Suprapubic skin (tissue), 4 donors: ENCODE measurements at regions not wholly inside any gene's neighbourhood (a gene's known extent, or its start where the extent isn't known, plus 50 kb on each side); places are given as distances from the start of the nearest gene placed in this dataset.
A peak's percentile ranks its signal among the peaks of the same experiment; 100 is the strongest.

Experiments used
- DNase-seq, 2 donors: peaks; one replicate each; pipeline ENCODE4 v3.0.0-alpha.2; 2019; ENCODE audit warnings: low spot score in 2 of 2
- H3K27ac ChIP-seq: fragments of 200-600 bp; sonication (generic); one replicate; pipeline ENCODE4 v1.5.1; 2019
- H3K27me3 ChIP-seq: fragments of 200-600 bp; sonication (generic); one replicate; pipeline ENCODE4 v1.5.1; 2019
- H3K36me3 ChIP-seq: fragments of 200-600 bp; sonication (generic); one replicate; pipeline ENCODE4 v1.5.1; 2019
- H3K4me1 ChIP-seq: fragments of 200-600 bp; sonication (generic); one replicate; pipeline ENCODE4 v1.5.1; 2019
- H3K4me3 ChIP-seq: fragments of 200-600 bp; sonication (generic); one replicate; pipeline ENCODE4 v1.5.1; 2019; ENCODE audit warnings: mild to moderate bottlenecking
- H3K9me3 ChIP-seq: fragments of 200-600 bp; sonication (generic); one replicate; pipeline ENCODE4 v1.5.1; 2019
- EP300 ChIP-seq: sonication (generic); formaldehyde crosslinking; IDR thresholded peaks from one replicate; pipeline ENCODE4 v1.6.1; 2017; ENCODE audit warnings: antibody characterized with exemption
- POLR2A ChIP-seq, 2 donors: fragments of 450-650 bp; IDR thresholded peaks; one replicate each; pipeline ENCODE4 v1.6.1; 2017; ENCODE audit warnings: antibody characterized with exemption in 2 of 2, mild to moderate bottlenecking in 2 of 2, moderate library complexity in 2 of 2
- POLR2AphosphoS5 ChIP-seq, 3 donors: sonication (generic); formaldehyde crosslinking; IDR thresholded peaks; one replicate each; pipeline ENCODE4 v1.6.1; 2017; ENCODE audit warnings: antibody characterized with exemption in 3 of 3
- WGBS: methylation state at CpG from one replicate; pipeline ENCODE4 v1.1.5; 2018; 5-methylcytosine and 5-hydroxymethylcytosine counted together
- TF ChIP-seq, protein P1 (sequence below), 2 donors: fragments of 200-600 bp in 1 of 2; fragments of 450-650 bp in 1 of 2; sonication (generic) in 1 of 2; IDR thresholded peaks; one replicate each; pipeline ENCODE4 v1.5.1; 2016 to 2019; ENCODE audit warnings: antibody characterized with exemption in 2 of 2, mild to moderate bottlenecking in 1 of 2, moderate library complexity in 1 of 2

DNA sequence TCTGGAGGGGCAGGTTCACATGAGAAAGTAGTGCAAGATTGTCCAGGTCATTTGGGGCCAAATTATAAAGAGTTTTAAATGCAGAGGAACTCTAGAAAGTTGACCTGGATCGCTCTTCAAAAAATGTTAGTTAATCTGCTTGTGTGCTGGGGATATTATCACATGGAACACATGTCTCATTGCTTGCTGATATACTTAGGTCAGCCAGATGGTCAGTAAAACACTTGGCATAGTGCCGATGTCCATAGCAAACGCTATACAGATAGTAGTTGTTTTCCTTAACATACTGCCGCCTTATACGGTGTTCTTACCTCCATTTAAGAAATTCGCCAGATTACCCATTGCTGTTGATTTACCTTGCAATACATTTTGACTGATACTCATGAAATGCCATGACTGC, 103.4 kb upstream of the CWC22 start:
- Histone ChIP-seq H3K4me3 (no peak overlapping the region), H3K4me1 (no peaks in the 10 kb centered on the region), H3K36me3 (no peaks in the 10 kb centered on the region), H3K27me3 (no peaks in the 10 kb centered on the region), H3K27ac (no peak overlapping the region), H3K9me3 (no peaks in the 10 kb centered on the region)
- 93% methylated on average over 6 of the region's 6 CpGs for WGBS
- DNase-seq = no peak
- TF ChIP-seq POLR2A (IDR thresholded peaks at IDR 0.05) = no peak
- TF ChIP-seq, protein P1, sequence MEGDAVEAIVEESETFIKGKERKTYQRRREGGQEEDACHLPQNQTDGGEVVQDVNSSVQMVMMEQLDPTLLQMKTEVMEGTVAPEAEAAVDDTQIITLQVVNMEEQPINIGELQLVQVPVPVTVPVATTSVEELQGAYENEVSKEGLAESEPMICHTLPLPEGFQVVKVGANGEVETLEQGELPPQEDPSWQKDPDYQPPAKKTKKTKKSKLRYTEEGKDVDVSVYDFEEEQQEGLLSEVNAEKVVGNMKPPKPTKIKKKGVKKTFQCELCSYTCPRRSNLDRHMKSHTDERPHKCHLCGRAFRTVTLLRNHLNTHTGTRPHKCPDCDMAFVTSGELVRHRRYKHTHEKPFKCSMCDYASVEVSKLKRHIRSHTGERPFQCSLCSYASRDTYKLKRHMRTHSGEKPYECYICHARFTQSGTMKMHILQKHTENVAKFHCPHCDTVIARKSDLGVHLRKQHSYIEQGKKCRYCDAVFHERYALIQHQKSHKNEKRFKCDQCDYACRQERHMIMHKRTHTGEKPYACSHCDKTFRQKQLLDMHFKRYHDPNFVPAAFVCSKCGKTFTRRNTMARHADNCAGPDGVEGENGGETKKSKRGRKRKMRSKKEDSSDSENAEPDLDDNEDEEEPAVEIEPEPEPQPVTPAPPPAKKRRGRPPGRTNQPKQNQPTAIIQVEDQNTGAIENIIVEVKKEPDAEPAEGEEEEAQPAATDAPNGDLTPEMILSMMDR (IDR thresholded peaks at IDR 0.05) = no peak

GRCh38 chr2:180101846-180102245, 94.7 kb upstream of the CWC22 start:
- TF ChIP-seq POLR2A (IDR thresholded peaks at IDR 0.05) (no peak), POLR2AphosphoS5 (IDR thresholded peaks at IDR 0.05) (no peak), EP300 (no peak)
- TF ChIP-seq, protein P1 (IDR thresholded peaks at IDR 0.05) = no peak
- no peak overlapping the region for H3K27ac ChIP-seq
- no peak for DNase-seq
- H3K9me3 ChIP-seq = no peaks in the 10 kb centered on the region
- no peak overlapping the region for H3K4me3 ChIP-seq
- no peaks in the 10 kb centered on the region for H3K27me3 ChIP-seq
- H3K36me3 ChIP-seq = no peaks in the 10 kb centered on the region
- WGBS = 67% methylated on average over 1 of the region's 1 CpG
- no peaks in the 10 kb centered on the region for H3K4me1 ChIP-seq

- Histone ChIP-seq H3K27me3 (no peaks in the 10 kb centered on the region), H3K9me3 (no peaks in the 10 kb centered on the region), H3K36me3 (no peaks in the 10 kb centered on the region), H3K27ac (no peak overlapping the region), H3K4me1 (no peaks in the 10 kb centered on the region), H3K4me3 (no peak overlapping the region)
- TF ChIP-seq EP300 = no peak
- WGBS = 91% methylated on average over 4 of the region's 4 CpGs
- no peak for DNase-seq
Measured at GRCh38 chr2:180099308-180099707, 92.2 kb upstream of the CWC22 start.

- H3K36me3 ChIP-seq = no peaks in the 10 kb centered on the region
- H3K4me3 ChIP-seq = no peak overlapping the region
- H3K27ac ChIP-seq = no peak overlapping the region
- no peak for DNase-seq
- no peaks in the 10 kb centered on the region for H3K9me3 ChIP-seq
- TF ChIP-seq POLR2AphosphoS5 (IDR thresholded peaks at IDR 0.05) = no peak
- TF ChIP-seq, protein P1 (IDR thresholded peaks at IDR 0.05) = no peak
- no peak for TF ChIP-seq EP300
- no peak for TF ChIP-seq POLR2A (IDR thresholded peaks at IDR 0.05)
- H3K27me3 ChIP-seq = no peaks in the 10 kb centered on the region
- no peaks in the 10 kb centered on the region for H3K4me1 ChIP-seq
Measured at GRCh38 chr2:180085144-180085543, 78.0 kb upstream of the CWC22 start.

GRCh38 chr2:180077295-180077906, 70.3 kb upstream of the CWC22 start:
- 18% methylated on average over 3 of the region's 3 CpGs for WGBS
- Histone ChIP-seq H3K27ac (no peak overlapping the region), H3K27me3 (no peaks in the 10 kb centered on the region), H3K4me1 (no peaks in the 10 kb centered on the region), H3K36me3 (no peaks in the 10 kb centered on the region), H3K4me3 (no peak overlapping the region), H3K9me3 (no peaks in the 10 kb centered on the region)
- TF ChIP-seq POLR2AphosphoS5 (IDR thresholded peaks at IDR 0.05) (no peak), EP300 (no peak), POLR2A (IDR thresholded peaks at IDR 0.05) (no peak)
- TF ChIP-seq, protein P1 (IDR thresholded peaks at IDR 0.05) = peak in 1 of 2 donors; percentile 32
- no peak for DNase-seq

- no peaks in the 10 kb centered on the region for H3K9me3 ChIP-seq
- 95% methylated on average over 4 of the region's 4 CpGs for WGBS
- TF ChIP-seq EP300 = no peak
- no peak for TF ChIP-seq POLR2A (IDR thresholded peaks at IDR 0.05)
- TF ChIP-seq POLR2AphosphoS5 (IDR thresholded peaks at IDR 0.05) = no peak
- TF ChIP-seq, protein P1 (IDR thresholded peaks at IDR 0.05) = no peak
Measured at GRCh38 chr2:180075870-180076269, 68.8 kb upstream of the CWC22 start.

More at GRCh38 chr2:180075870-180076269, 68.8 kb upstream of the CWC22 start:
- no peaks in the 10 kb centered on the region for H3K4me1 ChIP-seq
- H3K27ac ChIP-seq = no peak overlapping the region
- no peaks in the 10 kb centered on the region for H3K36me3 ChIP-seq
- no peak for DNase-seq
- no peaks in the 10 kb centered on the region for H3K27me3 ChIP-seq
- H3K4me3 ChIP-seq = no peak overlapping the region
